K562 (cell line): ENCODE measurements at regions not wholly inside any gene's neighbourhood (a gene's known extent, or its start where the extent isn't known, plus 50 kb on each side); places are given as distances from the start of the nearest gene placed in this dataset.

ENCODE experiments used
- CAMTA2 ChIP-seq: fragments of 250-450 bp; sonication (Bioruptor Pico); conservative IDR thresholded peaks from 2 replicates; pipeline ENCODE4 v1.5.1; 2022
- CHD7 ChIP-seq: fragments of 200-600 bp; sonication (generic); IDR thresholded peaks from one replicate; pipeline ENCODE4 v1.6.1; 2012; ENCODE audit warnings: mild to moderate bottlenecking, low read depth, low read length, inconsistent platforms
- MAFK ChIP-seq: IDR thresholded peaks from 2 replicates; pipeline ENCODE4 v1.6.1; 2011; ENCODE audit warnings: low read length, improper control_type of control experiment
- MCM3 ChIP-seq: fragments of 450-650 bp; IDR thresholded peaks from 2 replicates; pipeline ENCODE4 v1.6.1; 2016
- NFYB ChIP-seq: IDR thresholded peaks from 2 replicates; pipeline ENCODE4 v1.6.1; 2011; ENCODE audit warnings: mild to moderate bottlenecking, moderate library complexity; ENCODE audit not compliant: insufficient read length; ENCODE audit errors: extremely low read depth
- RFX7 ChIP-seq: fragments of 250-450 bp; sonication (Bioruptor Pico); IDR thresholded peaks from 2 replicates; pipeline ENCODE4 v1.5.1; 2021; ENCODE audit warnings: mild to moderate bottlenecking
- SRSF1 ChIP-seq: fragments of 200-400 bp; formaldehyde crosslinking; IDR thresholded peaks from 2 replicates; pipeline ENCODE4 v1.6.1; 2017; ENCODE audit warnings: mild to moderate bottlenecking, low read depth, low read length, moderate library complexity
- TCF3 ChIP-seq: sonication (generic); formaldehyde crosslinking; IDR thresholded peaks from 2 replicates; pipeline ENCODE4 v1.4.0; 2020; ENCODE audit warnings: mild to moderate bottlenecking, missing genetic modification reagents
- ZNF407 ChIP-seq: fragments of 450-650 bp; IDR thresholded peaks from 2 replicates; pipeline ENCODE4 v1.6.1; 2016; ENCODE audit warnings: low read depth
- ZNF699 ChIP-seq: fragments of 250-450 bp; sonication (Bioruptor Pico); IDR thresholded peaks from 2 replicates; pipeline ENCODE4 v1.8.0; 2021; ENCODE audit warnings: mild to moderate bottlenecking, moderate library complexity; ENCODE audit not compliant: insufficient replicate concordance
- ZNF76 ChIP-seq: fragments of 250-450 bp; sonication (Bioruptor Pico); IDR thresholded peaks from 2 replicates; pipeline ENCODE4 v1.4.0; 2020; ENCODE audit warnings: mild to moderate bottlenecking, moderate library complexity, borderline replicate concordance

- TF ChIP-seq CHD7 (no peak), ZNF407 (no peak), ZNF76 (CRISPR knock-in tag) (no peak), SRSF1 (no peak), CAMTA2 (CRISPR knock-in tag) (no peak), MAFK (peak; percentile 46), MCM3 (no peak), ZNF699 (CRISPR knock-in tag) (no peak), RFX7 (CRISPR knock-in tag) (no peak), NFYB (no peak), TCF3 (CRISPR knock-in tag) (no peak)
These were observed 77.5 kb upstream of the VWC2 start (continued) for GRCh38 chr7:49695971-49696370.
